Neutrophil (primary cell): ENCODE measurements at regions not wholly inside any gene's neighbourhood (a gene's known extent, or its start where the extent isn't known, plus 50 kb on each side); places are given as distances from the start of the nearest gene placed in this dataset.

ENCODE experiments used
- H3K27ac ChIP-seq: fragments of 200-600 bp; sonication (generic); 2 replicates; pipeline ENCODE4 v1.5.1; 2016; ENCODE audit warnings: mild to moderate bottlenecking, moderate library complexity
- H3K27me3 ChIP-seq: fragments of 200-600 bp; sonication (generic); 2 replicates; pipeline ENCODE4 v1.6.0; 2016; ENCODE audit warnings: mild to moderate bottlenecking
- H3K36me3 ChIP-seq: fragments of 200-600 bp; sonication (generic); 2 replicates; pipeline ENCODE4 v1.5.1; 2017
- H3K4me1 ChIP-seq, 2 experiments: fragments of 200-600 bp in 1 of 2; sonication (generic) in 1 of 2; 1 replicate in 1 of 2; 2 replicates in 1 of 2; pipeline versions ENCODE4 v1.5.1 to v1.6.1; 2013 to 2016; ENCODE audit warnings: low read depth in 1 of 2, low read length in 1 of 2, mild to moderate bottlenecking in 1 of 2, moderate library complexity in 1 of 2; ENCODE audit not compliant: control insufficient read depth in 1 of 2, insufficient read depth in 1 of 2
- H3K4me3 ChIP-seq, 2 experiments: fragments of 200-600 bp in 1 of 2; sonication (generic) in 1 of 2; 1 replicate in 1 of 2; 2 replicates in 1 of 2; pipeline ENCODE4 v1.5.1; 2013 to 2016; ENCODE audit warnings: low read depth in 1 of 2, low read length in 1 of 2, mild to moderate bottlenecking in 1 of 2, moderate library complexity in 1 of 2
- H3K9me3 ChIP-seq: fragments of 200-600 bp; sonication (generic); 2 replicates; pipeline ENCODE4 v1.5.1; 2016
- CTCF ChIP-seq: fragments of 200-600 bp; sonication (generic); IDR thresholded peaks from 2 replicates; pipeline ENCODE4 v1.5.1; 2016; ENCODE audit warnings: antibody characterized with exemption

DNA sequence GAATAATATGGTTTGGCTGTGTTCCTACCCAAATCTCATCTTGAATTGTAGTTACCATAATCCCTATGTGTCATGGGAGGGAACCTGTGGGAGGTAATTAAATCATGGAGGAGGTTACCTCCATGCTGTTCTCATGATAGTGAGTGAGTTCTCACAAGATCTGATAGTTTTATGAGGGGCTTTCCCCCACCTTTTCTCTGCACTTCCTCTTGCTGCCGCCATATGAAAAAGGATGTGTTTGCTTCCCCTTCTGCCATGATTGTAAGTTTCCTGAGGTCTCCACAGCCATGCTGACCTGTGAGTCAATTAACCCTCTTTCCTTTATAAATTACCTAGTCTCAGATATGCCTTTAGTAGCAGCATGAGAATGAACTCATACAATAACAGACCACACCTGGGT lies 63.7 kb upstream of the PRR16 start:
- H3K4me1 ChIP-seq = no peaks in the 10 kb centered on the region
- H3K4me3 ChIP-seq = no peak overlapping the region
- H3K9me3 ChIP-seq = no peaks in the 10 kb centered on the region
- TF ChIP-seq CTCF = no peak
- H3K36me3 ChIP-seq = no peaks in the 10 kb centered on the region
- H3K27ac ChIP-seq = no peak overlapping the region
- H3K27me3 ChIP-seq = no peaks in the 10 kb centered on the region

DNA sequence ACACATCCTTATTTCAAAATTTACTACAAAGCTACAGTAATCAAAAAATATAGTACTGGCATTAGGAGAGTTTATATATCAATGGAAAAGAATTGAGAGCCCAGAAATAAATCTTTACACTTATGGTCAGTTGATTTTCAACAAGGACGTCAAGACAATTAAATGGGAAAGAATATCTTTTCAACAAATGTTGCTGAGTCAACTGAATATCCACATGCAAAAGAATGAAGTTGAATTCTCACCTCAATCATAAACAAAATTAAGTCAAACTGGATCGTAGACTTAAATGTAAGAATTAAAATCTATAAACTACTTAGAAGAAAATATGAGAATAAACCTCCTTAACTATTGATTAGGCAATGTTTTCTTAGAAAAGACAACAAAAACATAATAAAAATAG lies 61.5 kb upstream of the PRR16 start:
- Histone ChIP-seq H3K36me3 (no peaks in the 10 kb centered on the region), H3K27me3 (no peaks in the 10 kb centered on the region), H3K27ac (no peak overlapping the region), H3K4me3 (no peak overlapping the region), H3K9me3 (no peaks in the 10 kb centered on the region), H3K4me1 (no peaks in the 10 kb centered on the region)
- no peak for TF ChIP-seq CTCF

GRCh38 chr5:120405286-120405864 lies 58.7 kb upstream of the PRR16 start:
- no peaks in the 10 kb centered on the region for H3K27me3 ChIP-seq
- H3K27ac ChIP-seq = no peak overlapping the region
- H3K36me3 ChIP-seq = no peaks in the 10 kb centered on the region
- no peaks in the 10 kb centered on the region for H3K9me3 ChIP-seq
- H3K4me1 ChIP-seq = no peaks in the 10 kb centered on the region
- H3K4me3 ChIP-seq = no peak overlapping the region
- no peak for TF ChIP-seq CTCF

- H3K27ac ChIP-seq = no peak overlapping the region
- no peaks in the 10 kb centered on the region for H3K4me1 ChIP-seq
- H3K9me3 ChIP-seq = no peaks in the 10 kb centered on the region
- TF ChIP-seq CTCF = no peak
- no peak overlapping the region for H3K4me3 ChIP-seq
- no peaks in the 10 kb centered on the region for H3K36me3 ChIP-seq
- no peaks in the 10 kb centered on the region for H3K27me3 ChIP-seq
Measured at GRCh38 chr5:120405923-120406322, 58.2 kb upstream of the PRR16 start.

DNA sequence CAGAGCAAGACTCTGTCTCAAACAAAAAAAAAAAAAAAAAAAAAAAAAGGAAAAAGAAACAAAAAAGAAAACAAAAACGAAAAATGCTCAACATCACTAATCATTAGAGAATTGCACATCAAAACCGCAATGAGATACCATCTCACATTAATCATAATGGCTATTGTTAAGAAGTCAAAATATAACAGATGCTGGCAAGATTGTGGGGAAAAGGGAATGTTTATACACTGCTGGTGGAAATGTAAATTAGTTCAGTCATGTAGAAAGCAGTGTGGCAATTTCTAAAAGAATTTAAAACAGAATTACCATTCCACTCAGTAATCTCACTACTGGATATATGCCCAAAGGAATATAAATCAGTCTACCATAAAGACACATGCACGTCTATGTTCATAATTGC lies 50.4 kb upstream of the PRR16 start:
- Histone ChIP-seq H3K36me3 (no peaks in the 10 kb centered on the region), H3K4me1 (no peaks in the 10 kb centered on the region), H3K9me3 (no peaks in the 10 kb centered on the region), H3K27ac (no peak overlapping the region), H3K27me3 (no peaks in the 10 kb centered on the region), H3K4me3 (no peak overlapping the region)
- no peak for TF ChIP-seq CTCF
